Uterus (tissue), 3 donors: ENCODE measurements at regions not wholly inside any gene's neighbourhood (a gene's known extent, or its start where the extent isn't known, plus 50 kb on each side); places are given as distances from the start of the nearest gene placed in this dataset.

Experiments
- DNase-seq, 2 donors: peaks; one replicate each; pipeline ENCODE4 v3.0.0-alpha.2; 2019 to 2020
- H3K27ac ChIP-seq, 2 donors: fragments of 200-600 bp; sonication (generic); 1 replicate in 1 of 2; 2 replicates in 1 of 2; pipeline ENCODE4 v1.5.1; 2016 to 2018
- H3K27me3 ChIP-seq, 2 donors: fragments of 200-600 bp; sonication (generic); one replicate each; pipeline ENCODE4 v1.5.1; 2018 to 2019; ENCODE audit warnings: control low read depth in 1 of 2
- H3K36me3 ChIP-seq, 2 donors: fragments of 200-600 bp; sonication (generic); one replicate each; pipeline ENCODE4 v1.5.1; 2019; ENCODE audit warnings: control low read depth in 1 of 2
- H3K4me1 ChIP-seq, 2 donors: fragments of 200-600 bp; sonication (generic); one replicate each; pipeline ENCODE4 v1.5.1; 2018 to 2019; ENCODE audit warnings: control low read depth in 1 of 2
- H3K4me3 ChIP-seq, 2 donors: fragments of 200-600 bp; sonication (generic); 1 replicate in 1 of 2; 2 replicates in 1 of 2; pipeline ENCODE4 v1.5.1; 2018 to 2019; ENCODE audit warnings: mild to moderate bottlenecking in 1 of 2
- H3K9me3 ChIP-seq, 2 donors: fragments of 200-600 bp; sonication (generic); one replicate each; pipeline ENCODE4 v1.5.1; 2019; ENCODE audit warnings: control low read depth in 1 of 2
- POLR2A ChIP-seq, 2 donors: fragments of 450-650 bp; IDR thresholded peaks; one replicate each; pipeline ENCODE4 v1.6.1; 2016; ENCODE audit warnings: antibody characterized with exemption in 2 of 2, mild to moderate bottlenecking in 1 of 2, moderate library complexity in 1 of 2
- intact Hi-C: fragments of 100-400 bp; cut with DNase I; formaldehyde crosslinking; loops from one replicate; pipeline ENCODE4 v1.15.1; 2023; ENCODE audit warnings: low total_unique reads
- TF ChIP-seq, protein P1 (sequence below), 4 experiments: fragments of 200-600 bp in 2 of 4; fragments of 450-650 bp in 2 of 4; sonication (generic) in 2 of 4; IDR thresholded peaks; one replicate each; pipeline ENCODE4 v1.5.1; 2016 to 2019; ENCODE audit warnings: antibody characterized with exemption in 4 of 4, mild to moderate bottlenecking in 2 of 4, moderate library complexity in 1 of 4
- donor health status: DM: yes; HTN: yes; CAD: no.

DNA sequence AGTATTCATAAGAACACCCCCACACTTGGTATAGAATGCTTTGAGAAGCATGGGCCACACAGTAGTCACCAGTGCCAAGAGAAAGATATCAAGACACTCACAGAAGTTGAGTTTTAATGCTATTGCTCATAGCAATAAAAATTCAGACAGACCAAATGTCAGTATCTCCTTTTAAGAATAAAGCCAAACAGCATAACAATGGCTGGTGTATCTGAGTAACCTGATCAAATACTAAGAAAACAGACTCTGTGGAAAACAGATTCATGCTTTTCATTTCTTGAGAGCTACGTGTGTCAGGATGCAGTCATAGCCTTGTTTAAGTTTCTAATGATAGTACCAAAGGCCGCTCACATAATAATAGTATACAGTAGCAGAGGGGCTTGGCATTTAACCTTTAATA, 778.5 kb downstream of the MECOM start:
- TF ChIP-seq, protein P1, sequence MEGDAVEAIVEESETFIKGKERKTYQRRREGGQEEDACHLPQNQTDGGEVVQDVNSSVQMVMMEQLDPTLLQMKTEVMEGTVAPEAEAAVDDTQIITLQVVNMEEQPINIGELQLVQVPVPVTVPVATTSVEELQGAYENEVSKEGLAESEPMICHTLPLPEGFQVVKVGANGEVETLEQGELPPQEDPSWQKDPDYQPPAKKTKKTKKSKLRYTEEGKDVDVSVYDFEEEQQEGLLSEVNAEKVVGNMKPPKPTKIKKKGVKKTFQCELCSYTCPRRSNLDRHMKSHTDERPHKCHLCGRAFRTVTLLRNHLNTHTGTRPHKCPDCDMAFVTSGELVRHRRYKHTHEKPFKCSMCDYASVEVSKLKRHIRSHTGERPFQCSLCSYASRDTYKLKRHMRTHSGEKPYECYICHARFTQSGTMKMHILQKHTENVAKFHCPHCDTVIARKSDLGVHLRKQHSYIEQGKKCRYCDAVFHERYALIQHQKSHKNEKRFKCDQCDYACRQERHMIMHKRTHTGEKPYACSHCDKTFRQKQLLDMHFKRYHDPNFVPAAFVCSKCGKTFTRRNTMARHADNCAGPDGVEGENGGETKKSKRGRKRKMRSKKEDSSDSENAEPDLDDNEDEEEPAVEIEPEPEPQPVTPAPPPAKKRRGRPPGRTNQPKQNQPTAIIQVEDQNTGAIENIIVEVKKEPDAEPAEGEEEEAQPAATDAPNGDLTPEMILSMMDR (IDR thresholded peaks at IDR 0.05), result no peak
- no peak for TF ChIP-seq POLR2A (IDR thresholded peaks at IDR 0.05)
- no peak for DNase-seq
- Histone ChIP-seq H3K9me3 (no peaks in the 10 kb centered on the region), H3K36me3 (no peaks in the 10 kb centered on the region), H3K27me3 (no peaks in the 10 kb centered on the region), H3K4me3 (no peak overlapping the region), H3K27ac (no peak overlapping the region), H3K4me1 (peaks cover 0 to 4% of the 10 kb centered on the region in 2 donors)
- intact Hi-C loops, result no loop called here

GRCh38 chr3:168884353-168884903, 779.1 kb downstream of the MECOM start:
- Histone ChIP-seq H3K4me3 (no peak overlapping the region), H3K27ac (no peak overlapping the region), H3K4me1 (peaks cover 0 to 4% of the 10 kb centered on the region in 2 donors), H3K9me3 (no peaks in the 10 kb centered on the region), H3K27me3 (no peaks in the 10 kb centered on the region), H3K36me3 (no peaks in the 10 kb centered on the region)
- TF ChIP-seq, protein P1 (IDR thresholded peaks at IDR 0.05), result no peak
- TF ChIP-seq POLR2A (IDR thresholded peaks at IDR 0.05), result no peak
- peak; percentile 18 to 29 for DNase-seq
- intact Hi-C loops, result no loop called here

- H3K27ac ChIP-seq, result no peak overlapping the region
- no peak overlapping the region for H3K4me3 ChIP-seq
- H3K27me3 ChIP-seq, result no peaks in the 10 kb centered on the region
- intact Hi-C loops, result no loop called here
- no peaks in the 10 kb centered on the region for H3K9me3 ChIP-seq
- H3K4me1 ChIP-seq, result peaks cover 0 to 4% of the 10 kb centered on the region in 2 donors
- DNase-seq, result no peak
- H3K36me3 ChIP-seq, result no peaks in the 10 kb centered on the region
- TF ChIP-seq, protein P1 (IDR thresholded peaks at IDR 0.05), result no peak
- no peak for TF ChIP-seq POLR2A (IDR thresholded peaks at IDR 0.05)
These were observed 780.4 kb downstream of the MECOM start for GRCh38 chr3:168883145-168883544.

DNA sequence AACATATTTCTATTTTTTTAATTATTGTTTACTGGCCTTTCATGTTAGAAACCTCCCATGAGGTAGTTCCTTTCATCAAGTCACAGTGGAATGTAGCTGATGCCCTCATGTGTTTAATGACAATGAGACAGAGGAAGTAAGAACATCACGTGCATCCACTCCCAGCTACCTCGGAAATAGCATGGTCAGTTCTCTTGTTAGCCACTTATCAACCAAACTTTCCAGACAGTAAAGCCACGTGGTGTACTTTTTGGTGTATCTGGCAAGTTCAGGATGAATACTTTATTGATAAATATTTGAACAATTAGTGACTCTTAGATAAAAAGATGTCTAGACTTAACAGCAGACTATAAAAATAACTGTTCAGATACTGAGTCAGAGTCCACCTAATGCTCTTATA, 781.7 kb downstream of the MECOM start:
- intact Hi-C loops, result no loop called here
- no peak for TF ChIP-seq POLR2A (IDR thresholded peaks at IDR 0.05)
- TF ChIP-seq, protein P1 (IDR thresholded peaks at IDR 0.05), result no peak

GRCh38 chr3:168878655-168879054, 782.9 kb upstream of the GOLIM4 start:
- no peaks in the 10 kb centered on the region for H3K4me1 ChIP-seq
- H3K27ac ChIP-seq, result no peak overlapping the region
- DNase-seq, result no peak
- TF ChIP-seq POLR2A (IDR thresholded peaks at IDR 0.05), result no peak
- TF ChIP-seq, protein P1 (IDR thresholded peaks at IDR 0.05), result no peak
- intact Hi-C loops, result no loop called here
- H3K4me3 ChIP-seq, result no peak overlapping the region
- H3K9me3 ChIP-seq, result no peaks in the 10 kb centered on the region
- no peaks in the 10 kb centered on the region for H3K36me3 ChIP-seq
- H3K27me3 ChIP-seq, result no peaks in the 10 kb centered on the region

More for the DNA sequence above, 781.7 kb downstream of the MECOM start:
- Histone ChIP-seq H3K36me3 (no peaks in the 10 kb centered on the region), H3K27me3 (no peaks in the 10 kb centered on the region), H3K4me1 (peaks cover 0 to 4% of the 10 kb centered on the region in 2 donors), H3K9me3 (no peaks in the 10 kb centered on the region), H3K4me3 (no peak overlapping the region), H3K27ac (no peak overlapping the region)
- DNase-seq, result no peak
